Keratinocyte (primary cell): ENCODE measurements at regions not wholly inside any gene's neighbourhood (a gene's known extent, or its start where the extent isn't known, plus 50 kb on each side); places are given as distances from the start of the nearest gene placed in this dataset.

ENCODE experiments used
- CTCF ChIP-seq, 3 experiments: IDR thresholded peaks in 1 of 3; conservative IDR thresholded peaks in 1 of 3; optimal IDR thresholded peaks in 1 of 3; 2 replicates in 2 of 3; 3 replicates in 1 of 3; pipeline versions ENCODE3 to v1.5.1; 2011; ENCODE audit warnings: low read length in 3 of 3, mild to moderate bottlenecking in 3 of 3, moderate library complexity in 2 of 3, control low read depth in 1 of 3, inconsistent platforms in 1 of 3; ENCODE audit not compliant: insufficient read depth in 2 of 3; ENCODE audit errors: extremely low read depth in 1 of 3
- EZH2 ChIP-seq: IDR thresholded peaks from one replicate; pipeline ENCODE4 v1.6.1; 2012; ENCODE audit warnings: inconsistent platforms, mild to moderate bottlenecking, low read length, moderate library complexity

DNA sequence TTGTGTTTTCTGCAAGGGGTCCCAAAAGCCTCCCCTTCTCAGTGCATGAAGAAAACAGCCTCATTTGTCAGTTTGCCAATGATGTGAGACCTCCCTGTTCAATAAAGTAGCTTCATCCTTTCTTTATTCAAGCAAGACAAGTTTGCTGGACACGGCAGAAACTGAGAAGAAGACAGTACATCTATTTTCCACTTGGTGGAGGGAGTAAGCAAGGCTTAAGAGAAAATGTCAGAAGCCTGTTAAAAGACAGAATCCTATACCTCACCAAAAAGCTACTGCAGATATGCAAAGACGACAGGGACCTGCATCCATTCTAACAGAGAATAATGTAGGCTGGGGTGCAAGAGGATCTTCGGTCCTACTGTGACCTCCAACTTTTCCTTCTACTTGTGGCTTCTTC is 506.8 kb upstream of the VRK2 start:
- TF ChIP-seq CTCF (optimal IDR thresholded peaks at IDR 0.05 in 1 of 3, IDR thresholded peaks at IDR 0.05 in 1 of 3, conservative IDR thresholded peaks at IDR 0.05 in 1 of 3; ENCODE audit: extremely low read depth in 1 of 3, insufficient read depth in 2 of 3, low read length in 3 of 3) (no peak), EZH2 (no peak)
